Esophagus muscularis mucosa (tissue), 4 donors: ENCODE measurements at regions not wholly inside any gene's neighbourhood (a gene's known extent, or its start where the extent isn't known, plus 50 kb on each side); places are given as distances from the start of the nearest gene placed in this dataset.

ENCODE experiments used
- DNase-seq: peaks from one replicate; pipeline ENCODE4 v3.0.0-alpha.2; 2017; ENCODE audit errors: extremely low spot score
- H3K27ac ChIP-seq, 4 donors: fragments of 200-600 bp; sonication (generic); replicated peaks in 1 of 4; 1 replicate in 3 of 4; 2 replicates in 1 of 4; pipeline ENCODE4 v1.5.1; 2016 to 2019; ENCODE audit warnings: mild to moderate bottlenecking in 1 of 4
- H3K27me3 ChIP-seq, 4 donors: fragments of 200-600 bp; sonication (generic); one replicate each; pipeline versions ENCODE4 v1.5.1 to v1.6.0; 2016 to 2019
- H3K36me3 ChIP-seq, 4 donors: fragments of 200-600 bp; sonication (generic); one replicate each; pipeline ENCODE4 v1.5.1; 2016 to 2019
- H3K4me1 ChIP-seq, 4 donors: fragments of 200-600 bp; sonication (generic); one replicate each; pipeline ENCODE4 v1.5.1; 2016 to 2019
- H3K4me3 ChIP-seq, 4 donors: fragments of 200-600 bp; sonication (generic); 1 replicate in 2 of 4; 2 replicates in 2 of 4; pipeline ENCODE4 v1.5.1; 2016 to 2019; ENCODE audit warnings: mild to moderate bottlenecking in 4 of 4, moderate library complexity in 1 of 4
- H3K9me3 ChIP-seq, 4 donors: fragments of 200-600 bp; sonication (generic); 1 replicate in 3 of 4; 2 replicates in 1 of 4; pipeline ENCODE4 v1.5.1; 2016 to 2019
- EP300 ChIP-seq: sonication (generic); formaldehyde crosslinking; IDR thresholded peaks from one replicate; pipeline ENCODE4 v1.6.1; 2017; ENCODE audit warnings: antibody characterized with exemption
- POLR2A ChIP-seq: fragments of 450-650 bp; IDR thresholded peaks from one replicate; pipeline ENCODE4 v1.6.1; 2017; ENCODE audit warnings: antibody characterized with exemption, moderate library complexity, mild to moderate bottlenecking, low read depth
- POLR2AphosphoS5 ChIP-seq, 2 donors: sonication (generic); formaldehyde crosslinking; IDR thresholded peaks; one replicate each; pipeline ENCODE4 v1.6.1; 2017; ENCODE audit warnings: antibody characterized with exemption in 2 of 2
- WGBS: methylation state at CpG from one replicate; pipeline ENCODE4 v1.1.5; 2018; 5-methylcytosine and 5-hydroxymethylcytosine counted together
- intact Hi-C: fragments of 100-400 bp; cut with DNase I; formaldehyde crosslinking; loops from one replicate; pipeline ENCODE4 v1.15.1; 2023
- TF ChIP-seq, protein P1 (sequence below), 3 experiments: fragments of 200-600 bp in 2 of 3; fragments of 450-650 bp in 1 of 3; sonication (generic) in 2 of 3; IDR thresholded peaks; one replicate each; pipeline ENCODE4 v1.5.1; 2017 to 2019; ENCODE audit warnings: antibody characterized with exemption in 3 of 3, mild to moderate bottlenecking in 2 of 3, moderate library complexity in 1 of 3

DNA sequence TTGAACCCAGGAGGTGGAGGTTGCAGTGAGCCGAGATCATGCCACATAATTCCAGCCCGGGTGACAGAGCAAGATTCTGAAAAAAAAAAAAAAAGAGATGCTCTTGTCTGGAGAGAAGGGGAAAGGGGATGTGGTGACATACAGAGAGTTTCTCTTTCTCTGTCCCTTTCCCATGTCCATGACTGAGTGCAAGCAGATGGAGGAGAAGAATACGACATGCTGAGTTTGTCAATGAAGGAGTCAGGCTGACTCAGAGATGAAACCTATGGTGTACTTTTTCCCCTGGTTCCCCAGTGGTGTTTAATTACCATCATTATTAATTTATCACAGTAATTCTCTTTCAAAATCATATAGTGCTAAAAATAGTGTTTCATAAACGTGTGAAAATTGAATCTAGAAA is 448.8 kb downstream of the FOXO1 start:
- H3K4me1 ChIP-seq, result peaks cover 8 to 28% (median 25%) of the 10 kb centered on the region in 4 donors
- DNase-seq, result no peak
- no peak overlapping the region for H3K4me3 ChIP-seq
- TF ChIP-seq EP300 (no peak), POLR2AphosphoS5 (IDR thresholded peaks at IDR 0.05) (no peak), POLR2A (no peak)
- TF ChIP-seq, protein P1, sequence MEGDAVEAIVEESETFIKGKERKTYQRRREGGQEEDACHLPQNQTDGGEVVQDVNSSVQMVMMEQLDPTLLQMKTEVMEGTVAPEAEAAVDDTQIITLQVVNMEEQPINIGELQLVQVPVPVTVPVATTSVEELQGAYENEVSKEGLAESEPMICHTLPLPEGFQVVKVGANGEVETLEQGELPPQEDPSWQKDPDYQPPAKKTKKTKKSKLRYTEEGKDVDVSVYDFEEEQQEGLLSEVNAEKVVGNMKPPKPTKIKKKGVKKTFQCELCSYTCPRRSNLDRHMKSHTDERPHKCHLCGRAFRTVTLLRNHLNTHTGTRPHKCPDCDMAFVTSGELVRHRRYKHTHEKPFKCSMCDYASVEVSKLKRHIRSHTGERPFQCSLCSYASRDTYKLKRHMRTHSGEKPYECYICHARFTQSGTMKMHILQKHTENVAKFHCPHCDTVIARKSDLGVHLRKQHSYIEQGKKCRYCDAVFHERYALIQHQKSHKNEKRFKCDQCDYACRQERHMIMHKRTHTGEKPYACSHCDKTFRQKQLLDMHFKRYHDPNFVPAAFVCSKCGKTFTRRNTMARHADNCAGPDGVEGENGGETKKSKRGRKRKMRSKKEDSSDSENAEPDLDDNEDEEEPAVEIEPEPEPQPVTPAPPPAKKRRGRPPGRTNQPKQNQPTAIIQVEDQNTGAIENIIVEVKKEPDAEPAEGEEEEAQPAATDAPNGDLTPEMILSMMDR (IDR thresholded peaks at IDR 0.05), result no peak
- intact Hi-C loops, result no loop called here
- no peaks in the 10 kb centered on the region for H3K9me3 ChIP-seq
- H3K27me3 ChIP-seq, result no peaks in the 10 kb centered on the region
- H3K36me3 ChIP-seq, result no peaks in the 10 kb centered on the region
- 68% methylated on average over 4 of the region's 4 CpGs for WGBS
- no peak overlapping the region for H3K27ac ChIP-seq

DNA sequence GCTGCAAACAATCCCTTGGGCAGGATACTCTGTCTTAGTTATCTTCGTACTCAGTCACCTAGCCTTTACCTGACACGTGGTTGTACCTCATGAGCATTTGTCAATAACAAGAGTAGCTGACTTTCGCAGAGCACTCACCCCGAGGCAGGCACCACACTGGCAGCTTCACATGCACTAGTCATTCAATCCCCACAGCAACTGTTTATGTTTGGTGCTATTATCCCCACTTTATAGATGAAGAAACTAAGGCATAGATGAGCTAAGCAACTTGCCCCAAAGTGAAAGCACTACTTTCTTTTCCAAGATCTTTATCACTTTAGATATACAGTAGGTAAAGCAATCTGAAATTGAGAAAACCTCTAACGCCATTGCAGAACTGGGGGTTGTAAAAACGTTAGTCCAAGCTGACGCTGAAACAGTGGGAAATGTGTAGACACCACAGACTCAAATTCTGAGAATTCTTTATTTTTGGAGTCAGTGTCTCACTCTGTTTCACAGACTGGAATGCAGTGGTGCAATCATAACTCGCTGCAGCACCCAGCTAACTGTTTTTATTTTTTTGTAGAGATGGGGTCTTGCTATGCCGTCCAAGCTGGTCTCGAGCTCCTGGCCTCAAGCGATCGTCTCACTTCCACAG is 446.0 kb downstream of the FOXO1 start:
- no peaks in the 10 kb centered on the region for H3K36me3 ChIP-seq
- intact Hi-C loops, result no loop called here
- H3K27ac ChIP-seq, result peak overlapping the region; percentile 80 to 84 (median 82)
- TF ChIP-seq, protein P1 (IDR thresholded peaks at IDR 0.05), result no peak
- TF ChIP-seq EP300, result no peak
- TF ChIP-seq POLR2A, result no peak
- TF ChIP-seq POLR2AphosphoS5 (IDR thresholded peaks at IDR 0.05), result no peak
- no peaks in the 10 kb centered on the region for H3K9me3 ChIP-seq
- peaks cover 8 to 33% (median 30%) of the 10 kb centered on the region in 4 donors for H3K4me1 ChIP-seq
- no peak overlapping the region for H3K4me3 ChIP-seq
- 88% methylated on average over 12 of the region's 12 CpGs for WGBS
- no peak for DNase-seq
- no peaks in the 10 kb centered on the region for H3K27me3 ChIP-seq

- Histone ChIP-seq H3K4me3 (no peak overlapping the region), H3K9me3 (no peaks in the 10 kb centered on the region), H3K27ac (peak overlapping the region; percentile 80 to 84 (median 82)), H3K27me3 (no peaks in the 10 kb centered on the region), H3K36me3 (no peaks in the 10 kb centered on the region), H3K4me1 (peaks cover 8 to 33% (median 30%) of the 10 kb centered on the region in 4 donors)
- TF ChIP-seq POLR2A (no peak), POLR2AphosphoS5 (IDR thresholded peaks at IDR 0.05) (no peak), EP300 (no peak)
- TF ChIP-seq, protein P1 (IDR thresholded peaks at IDR 0.05), result no peak
- intact Hi-C loops, result no loop called here
- 93% methylated on average over 1 of the region's 1 CpG for WGBS
- DNase-seq, result no peak
Observed at GRCh38 chr13:40221131-40221459, 445.3 kb downstream of the FOXO1 start.

- Histone ChIP-seq H3K4me3 (no peak overlapping the region), H3K27ac (peak overlapping the region; percentile 80 to 84 (median 82)), H3K36me3 (no peaks in the 10 kb centered on the region), H3K4me1 (peaks cover 8 to 33% (median 30%) of the 10 kb centered on the region in 4 donors), H3K27me3 (no peaks in the 10 kb centered on the region), H3K9me3 (no peaks in the 10 kb centered on the region)
- TF ChIP-seq POLR2A, result no peak
- TF ChIP-seq, protein P1 (IDR thresholded peaks at IDR 0.05), result no peak
- TF ChIP-seq POLR2AphosphoS5 (IDR thresholded peaks at IDR 0.05), result peak; percentile 84 to 89
- TF ChIP-seq EP300, result peak; percentile 88
- DNase-seq, result no peak
- WGBS, result 54% methylated on average over 10 of the region's 10 CpGs
- intact Hi-C loops, result no loop called here
Observed at GRCh38 chr13:40221460-40222201, 444.8 kb downstream of the FOXO1 start.
